ENCODE measurements at regions not wholly inside any gene's neighbourhood (a gene's known extent, or its start where the extent isn't known, plus 50 kb on each side); places are given as distances from the start of the nearest gene placed in this dataset.
"Not testable (repeated sequence)": the region's sequence is repeated elsewhere in the genome, so short reads cannot be mapped to it uniquely, and the experiment has no call there.

DNA sequence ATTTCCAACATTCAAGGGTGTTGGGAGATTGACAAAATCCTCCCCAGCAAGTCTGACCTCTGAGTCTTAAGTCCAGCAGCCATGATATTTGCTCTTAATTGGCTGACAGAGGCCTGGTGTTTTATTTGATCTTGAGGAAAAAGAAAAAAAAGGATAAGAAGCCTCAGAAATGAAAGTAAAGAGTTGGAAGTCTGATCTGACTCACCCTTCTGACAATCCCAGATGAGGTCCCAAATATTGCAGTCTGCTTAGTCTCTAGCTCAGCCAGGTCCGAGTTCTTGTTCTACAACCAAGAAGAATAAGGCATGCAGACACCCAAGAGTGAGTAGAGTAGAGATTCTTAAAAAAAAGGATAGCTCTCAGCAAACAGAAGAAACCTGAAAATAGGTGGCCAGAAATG, 632.5 kb upstream of the ST8SIA4 start:
- Histone ChIP-seq H3K36me3 (replicated peaks; ENCODE audit: low read depth, low read length) (no peaks in the 10 kb centered on the region), H3K4me3 (ENCODE audit: low read length) (no peak overlapping the region), H2AFZ (ENCODE audit: low read depth, low read length) (no peak overlapping the region), H4K20me1 (ENCODE audit: insufficient read depth, low read length) (no peaks in the 10 kb centered on the region), H3K9me3 (ENCODE audit: insufficient read depth, low read length) (no peaks in the 10 kb centered on the region), H3K4me1 (ENCODE audit: low read length) (peaks cover 6% of the 10 kb centered on the region; the same call in 1 of the 2 replicates), H3K27ac (ENCODE audit: low read length) (no peak overlapping the region), H3K79me2 (ENCODE audit: low read length) (no peaks in the 10 kb centered on the region), H3K4me2 (ENCODE audit: low read length) (no peak overlapping the region), H3K27me3 (ENCODE audit: low read depth, low read length) (no peaks in the 10 kb centered on the region), H3K9ac (ENCODE audit: low read length) (no peak overlapping the region)
- TF ChIP-seq EZH2phosphoT487 (IDR thresholded peaks at IDR 0.05; ENCODE audit: low read depth): no peak
- no peak for TF ChIP-seq CTCF (IDR thresholded peaks at IDR 0.05; ENCODE audit: low read depth, low read length)

DNA sequence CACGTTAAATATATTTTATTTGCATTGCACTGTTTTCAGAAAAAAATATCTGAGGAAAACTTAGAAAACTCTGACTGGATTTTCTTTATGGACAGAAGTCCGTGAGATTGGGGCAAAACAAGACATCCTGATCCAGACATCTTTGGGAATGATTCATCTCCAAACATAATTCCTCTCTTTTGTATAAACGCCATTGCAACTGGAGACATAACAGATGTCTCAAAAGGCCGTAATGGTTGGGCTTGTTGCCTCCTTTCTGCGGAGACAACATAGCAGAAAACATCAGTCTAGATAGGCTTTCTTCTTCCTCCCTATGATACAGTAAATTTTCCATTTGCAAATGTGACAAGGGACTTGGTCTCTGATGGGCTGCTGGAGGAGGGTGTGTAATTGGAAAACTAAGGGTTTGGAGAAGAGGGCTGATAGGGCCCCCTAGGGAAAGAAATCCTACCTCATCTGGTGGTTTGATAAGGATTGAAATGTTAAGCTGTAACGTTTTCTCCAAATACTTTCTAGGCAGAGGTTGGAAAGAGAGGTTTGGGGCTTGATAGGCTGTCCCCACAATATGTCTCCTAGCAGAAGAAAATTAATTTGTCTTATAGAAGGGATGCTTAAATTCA, 631.5 kb upstream of the ST8SIA4 start:
- no peak overlapping the region for H2AFZ ChIP-seq (ENCODE audit: low read depth, low read length)
- TF ChIP-seq CTCF (IDR thresholded peaks at IDR 0.05; ENCODE audit: low read depth, low read length): no peak
- TF ChIP-seq EZH2phosphoT487 (IDR thresholded peaks at IDR 0.05; ENCODE audit: low read depth): no peak

DNA sequence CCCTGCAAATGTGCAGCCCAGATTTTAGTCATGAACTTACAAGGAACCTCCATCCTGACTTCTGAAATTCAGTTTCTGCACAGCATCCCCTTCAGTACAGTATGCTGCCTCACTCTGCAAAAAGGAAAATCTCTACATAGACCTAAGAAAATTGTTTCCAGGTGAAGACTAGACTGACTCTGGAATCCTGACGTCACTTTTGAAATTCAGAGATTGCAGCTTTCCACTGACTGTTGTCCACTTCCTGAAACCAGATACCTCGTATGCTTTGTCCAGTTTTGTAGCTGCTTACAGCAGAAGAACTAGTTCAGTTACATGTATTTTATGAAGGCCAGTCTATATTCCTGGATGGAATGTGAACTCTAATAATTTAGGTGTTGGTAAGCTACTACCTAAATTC, 629.3 kb upstream of the ST8SIA4 start:
- H3K4me1 ChIP-seq (ENCODE audit: low read length): peaks cover 6% of the 10 kb centered on the region; the same call in 1 of the 2 replicates
- H3K4me3 ChIP-seq (ENCODE audit: low read length): no peak overlapping the region
- no peaks in the 10 kb centered on the region for H3K9me3 ChIP-seq (ENCODE audit: insufficient read depth, low read length)
- H3K27me3 ChIP-seq (ENCODE audit: low read depth, low read length): no peaks in the 10 kb centered on the region
- H3K79me2 ChIP-seq (ENCODE audit: low read length): no peaks in the 10 kb centered on the region
- no peak overlapping the region for H3K4me2 ChIP-seq (ENCODE audit: low read length)
- H2AFZ ChIP-seq (ENCODE audit: low read depth, low read length): no peak overlapping the region
- no peak overlapping the region for H3K27ac ChIP-seq (ENCODE audit: low read length)
- no peak for TF ChIP-seq EZH2phosphoT487 (IDR thresholded peaks at IDR 0.05; ENCODE audit: low read depth)
- H3K9ac ChIP-seq (ENCODE audit: low read length): no peak overlapping the region
- no peaks in the 10 kb centered on the region for H4K20me1 ChIP-seq (ENCODE audit: insufficient read depth, low read length)
- no peaks in the 10 kb centered on the region for H3K36me3 ChIP-seq (replicated peaks; ENCODE audit: low read depth, low read length)

More for the DNA sequence above, 631.5 kb upstream of the ST8SIA4 start:
- no peak overlapping the region for H3K4me3 ChIP-seq (ENCODE audit: low read length)
- H3K9me3 ChIP-seq (ENCODE audit: insufficient read depth, low read length): no peaks in the 10 kb centered on the region
- H4K20me1 ChIP-seq (ENCODE audit: insufficient read depth, low read length): no peaks in the 10 kb centered on the region
- no peaks in the 10 kb centered on the region for H3K79me2 ChIP-seq (ENCODE audit: low read length)
- H3K9ac ChIP-seq (ENCODE audit: low read length): no peak overlapping the region
- no peaks in the 10 kb centered on the region for H3K27me3 ChIP-seq (ENCODE audit: low read depth, low read length)
- no peak overlapping the region for H3K4me2 ChIP-seq (ENCODE audit: low read length)
- peaks cover 6% of the 10 kb centered on the region; the same call in 1 of the 2 replicates for H3K4me1 ChIP-seq (ENCODE audit: low read length)
- H3K27ac ChIP-seq (ENCODE audit: low read length): no peak overlapping the region
- no peaks in the 10 kb centered on the region for H3K36me3 ChIP-seq (replicated peaks; ENCODE audit: low read depth, low read length)

GRCh38 chr5:101531026-101531425, 627.9 kb upstream of the ST8SIA4 start:
- no peak overlapping the region for H3K4me3 ChIP-seq (ENCODE audit: low read length)
- no peaks in the 10 kb centered on the region for H4K20me1 ChIP-seq (ENCODE audit: insufficient read depth, low read length)
- no peak overlapping the region for H3K9ac ChIP-seq (ENCODE audit: low read length)
- no peaks in the 10 kb centered on the region for H3K27me3 ChIP-seq (ENCODE audit: low read depth, low read length)
- peak overlapping the region; percentile 23; the same call in 1 of the 2 replicates for H3K27ac ChIP-seq (ENCODE audit: low read length)
- H2AFZ ChIP-seq (ENCODE audit: low read depth, low read length): peak overlapping the region; percentile 74; the same call in 1 of the 2 replicates
- H3K4me1 ChIP-seq (ENCODE audit: low read length): peaks cover 6% of the 10 kb centered on the region; the same call in 1 of the 2 replicates
- no peaks in the 10 kb centered on the region for H3K9me3 ChIP-seq (ENCODE audit: insufficient read depth, low read length)
- TF ChIP-seq EZH2phosphoT487 (IDR thresholded peaks at IDR 0.05; ENCODE audit: low read depth) (no peak), CTCF (IDR thresholded peaks at IDR 0.05; ENCODE audit: low read depth, low read length) (no peak)
- no peaks in the 10 kb centered on the region for H3K36me3 ChIP-seq (replicated peaks; ENCODE audit: low read depth, low read length)
- H3K4me2 ChIP-seq (ENCODE audit: low read length): no peak overlapping the region
- H3K79me2 ChIP-seq (ENCODE audit: low read length): no peaks in the 10 kb centered on the region

- H3K27ac ChIP-seq (ENCODE audit: low read length); H3K27me3 ChIP-seq (ENCODE audit: low read depth, low read length); H3K4me3 ChIP-seq (ENCODE audit: low read length); H3K9me3 ChIP-seq (ENCODE audit: insufficient read depth, low read length); H2AFZ ChIP-seq (ENCODE audit: low read depth, low read length); H3K79me2 ChIP-seq (ENCODE audit: low read length); H3K4me1 ChIP-seq (ENCODE audit: low read length); H3K4me2 ChIP-seq (ENCODE audit: low read length); H4K20me1 ChIP-seq (ENCODE audit: insufficient read depth, low read length); H3K36me3 ChIP-seq (replicated peaks; ENCODE audit: low read depth, low read length); H3K9ac ChIP-seq (ENCODE audit: low read length): not testable (repeated sequence)
Measured at GRCh38 chr5:101529094-101529493, 626.0 kb upstream of the ST8SIA4 start.

All from OCI-LY3 (cell line).